Testis (tissue), 2 donors: ENCODE measurements at regions not wholly inside any gene's neighbourhood (a gene's known extent, or its start where the extent isn't known, plus 50 kb on each side); places are given as distances from the start of the nearest gene placed in this dataset.

Experiments used
- POLR2A ChIP-seq: fragments of 450-650 bp; IDR thresholded peaks from one replicate; pipeline ENCODE4 v1.6.1; 2017; ENCODE audit warnings: antibody characterized with exemption, mild to moderate bottlenecking, moderate library complexity
- TF ChIP-seq, protein P1 (sequence below), 3 experiments: fragments of 450-650 bp in 2 of 3; fragments of 200-600 bp in 1 of 3; sonication (generic) in 1 of 3; IDR thresholded peaks; one replicate each; pipeline ENCODE4 v1.5.1; 2016 to 2019; ENCODE audit warnings: antibody characterized with exemption in 3 of 3, mild to moderate bottlenecking in 2 of 3, moderate library complexity in 1 of 3

DNA sequence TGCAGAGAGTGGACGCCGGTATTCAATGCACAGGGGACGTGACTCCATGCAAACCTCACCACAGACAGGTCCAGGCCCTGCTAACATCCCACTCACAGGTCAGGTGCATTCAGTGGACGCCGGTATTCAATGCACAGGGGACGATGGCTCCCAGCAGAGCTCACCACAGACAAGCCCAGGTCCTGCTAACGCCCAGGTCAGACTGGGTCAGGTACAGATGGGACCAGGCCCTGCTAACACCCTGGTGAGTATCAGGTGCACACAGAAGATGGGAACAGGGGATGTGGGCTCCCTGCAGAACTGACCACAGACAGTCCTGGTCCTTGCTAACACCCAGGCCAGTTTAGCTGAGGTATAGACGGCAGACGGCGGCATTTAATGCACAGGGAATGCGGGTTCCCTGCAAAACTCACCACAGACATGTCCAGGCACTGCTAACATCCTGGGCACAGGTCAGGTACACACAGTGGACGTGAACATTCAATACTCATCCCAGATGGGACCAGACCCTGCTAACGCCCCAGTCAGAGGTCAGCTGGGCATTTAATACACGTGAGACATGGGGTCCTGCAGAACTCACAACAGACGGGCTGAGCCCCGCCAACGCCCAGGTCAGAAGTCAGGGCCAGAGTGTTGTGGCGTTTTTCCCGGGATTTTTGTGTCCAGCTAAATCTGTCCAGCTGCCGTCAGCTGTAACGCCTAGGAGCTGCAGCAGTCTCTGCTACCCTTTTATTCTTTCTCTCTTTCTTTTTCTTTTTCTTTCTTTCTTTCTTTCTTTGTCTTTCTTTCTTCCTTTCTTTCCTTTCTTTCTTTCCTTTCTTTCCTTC, 99.2 kb downstream of the SHOX start:
- TF ChIP-seq, protein P1, sequence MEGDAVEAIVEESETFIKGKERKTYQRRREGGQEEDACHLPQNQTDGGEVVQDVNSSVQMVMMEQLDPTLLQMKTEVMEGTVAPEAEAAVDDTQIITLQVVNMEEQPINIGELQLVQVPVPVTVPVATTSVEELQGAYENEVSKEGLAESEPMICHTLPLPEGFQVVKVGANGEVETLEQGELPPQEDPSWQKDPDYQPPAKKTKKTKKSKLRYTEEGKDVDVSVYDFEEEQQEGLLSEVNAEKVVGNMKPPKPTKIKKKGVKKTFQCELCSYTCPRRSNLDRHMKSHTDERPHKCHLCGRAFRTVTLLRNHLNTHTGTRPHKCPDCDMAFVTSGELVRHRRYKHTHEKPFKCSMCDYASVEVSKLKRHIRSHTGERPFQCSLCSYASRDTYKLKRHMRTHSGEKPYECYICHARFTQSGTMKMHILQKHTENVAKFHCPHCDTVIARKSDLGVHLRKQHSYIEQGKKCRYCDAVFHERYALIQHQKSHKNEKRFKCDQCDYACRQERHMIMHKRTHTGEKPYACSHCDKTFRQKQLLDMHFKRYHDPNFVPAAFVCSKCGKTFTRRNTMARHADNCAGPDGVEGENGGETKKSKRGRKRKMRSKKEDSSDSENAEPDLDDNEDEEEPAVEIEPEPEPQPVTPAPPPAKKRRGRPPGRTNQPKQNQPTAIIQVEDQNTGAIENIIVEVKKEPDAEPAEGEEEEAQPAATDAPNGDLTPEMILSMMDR (IDR thresholded peaks at IDR 0.05) = no peak
- no peak for TF ChIP-seq POLR2A
